Renal cortical epithelial cell (primary cell): ENCODE measurements at regions not wholly inside any gene's neighbourhood (a gene's known extent, or its start where the extent isn't known, plus 50 kb on each side); places are given as distances from the start of the nearest gene placed in this dataset.
"Not testable (repeated sequence)": the region's sequence is repeated elsewhere in the genome, so short reads cannot be mapped to it uniquely, and the experiment has no call there.

Experiments used
- DNase-seq: peaks from one replicate; pipeline ENCODE4 v3.0.0-alpha.2; 2011; ENCODE audit warnings: low read depth

GRCh38 chr9:26492608-26493521 is 399.7 kb downstream of the CAAP1 start:
- not testable (repeated sequence) for DNase-seq

GRCh38 chr9:26491922-26492607 is 400.5 kb downstream of the CAAP1 start:
- not testable (repeated sequence) for DNase-seq

GRCh38 chr9:26483991-26484390 is 408.6 kb downstream of the CAAP1 start:
- no peak for DNase-seq

GRCh38 chr9:26477963-26478362 is 414.6 kb downstream of the CAAP1 start:
- DNase-seq = no peak

- DNase-seq = no peak
These were observed 421.3 kb downstream of the CAAP1 start for GRCh38 chr9:26471261-26471660.

- DNase-seq = no peak
These were observed 422.3 kb downstream of the CAAP1 start for GRCh38 chr9:26470284-26470683.

- no peak for DNase-seq
These were observed 428.8 kb downstream of the CAAP1 start for GRCh38 chr9:26463837-26464236.

DNA sequence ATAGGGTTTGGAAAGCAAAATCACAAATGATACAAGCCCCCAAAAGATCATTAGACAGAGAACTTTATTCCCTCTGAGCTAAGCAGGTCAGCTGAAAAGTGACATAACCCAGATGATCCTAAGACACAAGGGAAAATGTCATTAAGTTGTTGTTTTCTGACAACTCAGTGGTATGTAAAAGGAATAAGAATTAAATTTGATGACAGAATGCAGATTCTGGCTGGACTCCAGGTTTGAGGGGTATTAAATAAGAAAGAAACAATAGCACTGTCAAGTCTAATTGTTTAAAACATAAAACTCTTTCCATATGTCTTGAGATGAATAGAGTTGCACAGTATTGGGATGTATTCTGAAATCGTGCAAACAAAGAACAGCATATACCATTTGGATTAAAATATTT is 429.9 kb downstream of the CAAP1 start:
- no peak for DNase-seq

DNA sequence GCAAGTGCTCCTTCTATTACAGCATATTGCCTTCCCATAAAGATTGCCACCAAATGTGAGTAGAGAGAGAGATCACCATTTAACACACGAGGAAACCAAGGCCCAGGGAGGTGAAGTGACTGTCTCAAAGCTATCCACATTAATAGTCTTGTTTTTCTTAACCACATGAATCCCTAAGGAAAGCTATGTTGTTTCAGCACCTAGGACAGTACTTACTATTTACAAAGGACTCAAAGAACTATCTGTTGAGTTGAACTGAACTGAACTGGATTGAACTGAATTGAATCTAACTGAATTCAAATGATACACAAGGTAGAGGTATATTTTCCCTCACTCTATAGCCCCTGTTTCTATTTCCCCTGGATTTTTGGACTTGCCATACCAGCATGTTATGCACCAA is 430.4 kb downstream of the CAAP1 start:
- DNase-seq = peak; percentile 2

DNA sequence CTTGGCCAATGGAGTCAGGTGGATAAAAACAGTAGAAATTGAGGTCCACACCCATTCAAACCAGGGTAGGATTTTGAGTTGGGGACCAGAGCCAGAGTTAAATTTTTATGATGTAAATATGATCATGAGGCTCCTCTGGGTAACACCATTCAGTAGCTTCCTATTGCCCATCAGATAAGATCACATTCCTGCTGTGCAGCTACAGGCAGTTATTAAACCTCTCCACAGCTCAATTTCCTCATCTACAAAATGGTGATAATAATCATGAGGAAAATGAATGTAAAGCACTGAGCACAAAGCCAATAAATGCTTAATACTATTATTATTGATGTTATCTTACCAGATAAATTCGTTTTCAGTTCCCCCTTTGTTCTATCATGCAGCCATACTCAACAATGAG is 432.0 kb downstream of the CAAP1 start:
- DNase-seq = no peak

DNA sequence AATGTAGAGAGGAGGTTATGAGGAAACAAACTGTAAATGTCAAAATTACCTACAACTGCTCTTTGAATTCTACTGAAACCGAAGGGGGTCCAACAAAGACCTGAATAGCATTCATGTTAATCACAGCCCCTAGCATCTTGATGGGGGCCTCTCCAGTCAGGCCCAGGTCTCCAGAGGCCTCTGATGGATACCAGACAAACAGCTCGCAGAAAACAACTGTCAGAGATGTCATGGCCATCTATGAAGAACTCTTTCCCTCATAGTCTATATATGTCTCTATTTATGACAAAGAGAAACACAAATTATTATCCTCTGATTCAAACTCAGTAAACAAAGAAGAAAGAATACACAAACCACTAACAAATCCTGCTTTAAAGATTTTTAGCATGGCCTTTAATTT is 432.6 kb downstream of the CAAP1 start:
- no peak for DNase-seq

DNA sequence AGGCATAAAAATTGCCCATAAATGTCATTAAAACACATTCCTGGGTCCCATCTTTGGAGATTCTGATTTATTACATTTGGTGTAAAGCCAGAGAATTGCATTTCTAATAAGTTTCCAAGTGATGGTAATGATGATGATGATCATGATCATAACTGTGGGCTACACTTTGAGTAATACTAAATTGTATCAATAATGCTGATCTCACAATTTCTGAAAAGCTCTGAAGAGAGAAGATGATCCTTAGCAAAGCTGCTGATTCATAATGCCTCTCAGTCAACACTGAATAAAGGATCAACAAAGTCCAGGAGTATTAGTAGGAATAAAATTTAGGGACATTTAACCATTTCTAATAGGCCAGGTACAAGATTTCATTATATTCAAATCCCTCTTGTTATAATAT is 434.5 kb downstream of the CAAP1 start:
- no peak for DNase-seq

DNA sequence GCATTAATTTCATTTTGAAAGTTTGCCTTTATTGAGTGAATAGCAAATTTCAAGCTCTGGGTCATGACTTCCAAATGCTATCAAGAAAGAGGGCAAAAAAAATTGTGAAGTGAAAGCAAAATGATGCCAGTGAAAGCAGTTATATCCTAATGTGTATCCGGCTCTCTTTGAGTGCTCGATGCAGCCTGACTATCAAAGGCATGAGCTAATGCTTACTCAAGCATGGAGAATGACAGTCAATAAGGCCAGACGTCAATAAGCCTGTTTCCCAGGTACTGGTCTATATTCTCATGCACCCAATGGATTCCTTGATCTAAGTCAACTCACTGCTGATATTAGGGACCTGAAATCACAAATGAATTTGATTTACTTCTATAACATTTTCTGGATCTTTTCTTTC is 435.5 kb downstream of the CAAP1 start:
- DNase-seq = no peak

DNA sequence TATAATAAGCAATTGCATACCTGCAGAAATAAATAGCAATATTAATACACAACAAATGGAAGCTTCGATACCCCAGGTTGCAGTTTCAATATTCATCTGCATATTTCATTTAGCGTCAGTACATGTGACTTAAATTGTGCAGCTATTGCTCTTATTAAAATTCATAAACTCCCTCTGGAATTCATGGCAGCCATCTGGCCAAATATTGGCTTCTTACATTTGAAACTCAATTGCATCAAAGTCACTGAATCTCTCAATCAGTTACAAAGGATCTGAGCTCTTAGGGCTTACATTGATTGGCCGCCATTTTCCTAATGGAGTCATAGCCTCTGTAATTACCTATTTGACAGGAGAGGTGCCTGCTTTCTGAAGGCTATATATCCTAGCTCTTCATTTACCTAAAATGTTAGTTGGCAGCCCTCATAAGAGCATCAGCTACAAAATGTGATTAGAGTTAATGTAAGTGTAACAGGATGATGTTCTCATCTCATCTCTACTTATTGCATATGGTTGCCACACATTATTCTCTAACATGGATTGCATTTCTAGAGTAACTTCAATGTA is 453.5 kb downstream of the CAAP1 start:
- DNase-seq = no peak

GRCh38 chr9:26437056-26437711 is 455.4 kb downstream of the CAAP1 start:
- DNase-seq = no peak

DNA sequence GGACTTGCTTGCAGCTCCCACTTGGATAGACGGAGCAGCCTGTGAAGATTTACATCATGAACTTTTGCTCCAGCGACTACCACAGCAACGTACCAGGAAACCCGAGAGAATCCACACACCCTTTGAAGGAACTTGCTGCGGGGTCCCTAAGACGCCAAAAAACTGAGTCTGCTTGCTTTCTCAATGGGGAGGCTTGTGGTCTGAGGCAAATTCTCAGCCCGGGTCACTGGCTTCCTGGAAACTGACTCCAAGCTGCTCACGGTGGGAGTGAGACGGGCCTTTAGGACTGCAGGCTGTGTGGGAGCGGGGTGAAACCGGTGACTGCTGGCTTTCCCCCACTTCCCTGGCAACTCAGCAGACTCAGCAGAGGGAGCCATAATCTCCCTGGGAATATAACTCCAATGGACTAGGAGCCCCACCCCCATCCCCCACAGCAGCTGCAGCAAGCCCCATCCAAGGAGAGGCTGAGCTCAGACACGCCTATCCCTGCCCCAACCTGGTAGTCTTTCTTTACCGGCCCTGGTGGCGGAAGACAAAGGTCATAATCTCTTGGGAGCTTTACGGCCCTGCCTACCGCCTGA is 466.0 kb downstream of the CAAP1 start:
- no peak for DNase-seq

GRCh38 chr9:26418480-26418879 is 474.1 kb downstream of the CAAP1 start:
- DNase-seq = no peak

GRCh38 chr9:26415528-26415927 is 477.1 kb downstream of the CAAP1 start:
- DNase-seq = no peak

GRCh38 chr9:26413611-26414010 is 479.0 kb downstream of the CAAP1 start:
- no peak for DNase-seq

- DNase-seq = no peak
These were observed 480.2 kb downstream of the CAAP1 start for GRCh38 chr9:26412446-26412845.

GRCh38 chr9:26406676-26407075 is 485.9 kb downstream of the CAAP1 start:
- no peak for DNase-seq

- DNase-seq = no peak
These were observed 493.0 kb downstream of the CAAP1 start for GRCh38 chr9:26399556-26399955.
